ELF-1 (cell line): ENCODE measurements at regions not wholly inside any gene's neighbourhood (a gene's known extent, or its start where the extent isn't known, plus 50 kb on each side); places are given as distances from the start of the nearest gene placed in this dataset.
A peak's percentile ranks its signal among the peaks of the same experiment; 100 is the strongest.

Source experiments
- DNase-seq: peaks from one replicate; pipeline ENCODE4 v3.0.0-alpha.2; 2016; ENCODE audit warnings: low read depth, low spot score

DNA sequence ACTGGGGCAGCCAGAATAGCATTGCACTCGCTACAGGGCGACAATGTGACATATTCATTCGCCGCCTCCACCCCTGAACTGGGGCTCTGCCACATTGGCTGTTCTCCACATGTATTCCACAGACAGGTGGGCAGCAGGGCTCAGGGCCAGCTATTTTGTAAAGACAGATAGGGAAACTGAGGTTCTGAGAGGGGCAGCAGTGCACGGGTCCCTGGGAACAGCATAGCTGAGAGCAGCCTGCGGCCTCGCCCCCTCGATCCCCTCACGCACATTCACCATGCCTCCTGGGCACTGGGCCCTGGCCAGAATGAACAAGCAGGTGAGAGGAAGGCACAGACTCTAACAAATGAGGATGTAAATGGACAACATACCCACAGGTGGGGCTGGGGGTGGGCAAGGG lies 75.0 kb upstream of the SPATA12 start:
- DNase-seq: no peak

DNA sequence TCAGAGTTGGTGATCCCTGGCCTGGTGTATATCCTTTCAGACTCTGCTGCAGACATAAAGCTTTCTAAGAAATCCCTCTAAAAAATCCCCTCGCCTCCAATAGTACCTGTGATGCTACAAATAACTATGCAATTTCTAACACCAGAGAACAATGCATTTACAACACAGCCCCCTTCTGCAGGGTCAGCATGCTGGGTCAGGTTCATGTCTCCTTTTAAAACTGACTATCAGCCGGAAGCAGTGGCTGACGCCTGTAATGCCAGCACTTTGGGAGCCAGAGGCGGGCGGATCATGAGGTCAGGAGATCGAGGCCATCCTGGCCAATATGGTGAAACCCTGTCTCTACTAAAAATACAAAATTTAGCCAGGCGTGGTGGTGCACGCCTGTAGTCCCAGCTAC lies 77.0 kb upstream of the SPATA12 start:
- DNase-seq: no peak

DNA sequence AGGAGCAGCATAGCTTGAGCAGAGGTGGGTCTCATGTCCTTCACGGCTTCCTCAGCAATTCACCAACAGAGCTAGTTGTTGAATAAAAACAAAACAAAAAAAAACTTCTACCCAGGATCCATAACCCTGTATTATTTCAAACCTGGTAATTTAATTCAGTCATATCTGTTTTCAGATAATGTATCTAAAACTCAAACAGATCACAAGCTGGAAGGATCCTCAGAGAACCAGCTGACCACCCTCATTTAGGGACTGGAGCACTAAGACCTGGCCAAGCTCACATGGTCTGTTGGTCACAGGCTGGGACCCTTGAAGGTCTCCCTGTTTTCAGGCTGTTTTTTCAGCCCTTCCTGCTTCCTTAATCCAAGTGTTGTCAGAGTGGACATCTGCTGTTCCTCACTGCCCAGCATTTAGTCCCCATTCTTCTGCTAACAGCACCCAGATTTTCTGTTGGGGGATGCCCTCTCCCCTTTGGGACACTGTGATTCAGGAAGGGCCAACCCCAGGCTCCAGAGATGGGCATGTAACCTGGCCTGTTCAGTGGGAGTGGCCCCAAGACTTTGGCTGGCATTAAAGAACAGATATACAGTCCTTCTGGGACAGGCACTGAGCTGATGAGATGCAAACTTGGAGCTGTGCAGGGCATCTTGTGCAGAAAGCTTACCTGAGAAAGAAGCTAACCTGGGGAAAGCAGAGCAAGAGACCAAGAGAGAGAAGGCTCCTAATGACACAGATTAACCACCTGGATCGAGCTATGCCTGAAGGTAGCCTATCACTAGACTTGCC lies 78.8 kb upstream of the SPATA12 start:
- DNase-seq: no peak

DNA sequence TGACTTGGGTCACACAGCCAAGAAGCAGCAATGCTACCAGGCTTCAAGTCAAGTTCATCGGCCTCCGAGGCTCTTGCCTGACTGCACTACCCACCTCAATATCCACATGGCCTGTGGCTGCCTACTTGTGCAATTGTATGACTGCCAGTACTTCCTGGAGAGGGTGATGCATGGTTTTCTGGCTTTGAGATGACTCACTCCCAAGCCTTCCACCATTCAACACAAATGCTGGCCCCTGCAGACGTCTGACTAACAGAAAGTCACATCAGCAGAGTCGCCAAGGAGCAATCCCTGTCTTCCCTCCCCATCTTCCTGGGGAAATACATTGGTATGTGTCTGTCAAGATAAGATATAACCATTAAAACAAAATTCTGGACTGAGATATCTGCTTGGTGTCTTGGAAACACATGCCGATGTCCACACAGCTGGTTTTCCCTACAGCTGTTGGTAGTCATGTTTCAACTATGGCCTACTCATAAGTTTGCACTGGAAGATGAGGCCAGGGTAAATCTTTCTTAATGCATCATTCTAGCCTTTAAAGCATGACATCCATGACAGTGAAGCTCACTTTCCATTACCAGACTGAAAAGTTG lies 79.6 kb upstream of the SPATA12 start:
- peak; percentile 68 for DNase-seq

DNA sequence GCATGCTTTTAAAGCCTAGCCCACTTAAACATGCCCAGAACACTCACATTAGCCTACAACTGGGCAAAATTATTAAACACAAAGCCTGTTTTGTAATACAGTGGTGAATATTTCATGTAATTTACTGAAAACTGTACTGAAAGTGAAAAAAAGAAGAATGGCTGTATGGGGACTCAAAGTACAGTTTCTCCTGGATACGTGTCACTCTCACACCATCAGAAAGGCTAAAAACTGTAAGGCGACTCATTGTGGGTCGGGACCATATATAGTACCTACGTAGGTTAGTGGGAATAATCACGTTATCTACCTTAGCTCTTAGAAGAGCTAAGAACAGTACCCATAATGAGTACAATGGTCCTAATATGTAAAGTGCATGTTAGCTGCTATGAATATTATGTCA lies 80.2 kb upstream of the SPATA12 start:
- no peak for DNase-seq

DNA sequence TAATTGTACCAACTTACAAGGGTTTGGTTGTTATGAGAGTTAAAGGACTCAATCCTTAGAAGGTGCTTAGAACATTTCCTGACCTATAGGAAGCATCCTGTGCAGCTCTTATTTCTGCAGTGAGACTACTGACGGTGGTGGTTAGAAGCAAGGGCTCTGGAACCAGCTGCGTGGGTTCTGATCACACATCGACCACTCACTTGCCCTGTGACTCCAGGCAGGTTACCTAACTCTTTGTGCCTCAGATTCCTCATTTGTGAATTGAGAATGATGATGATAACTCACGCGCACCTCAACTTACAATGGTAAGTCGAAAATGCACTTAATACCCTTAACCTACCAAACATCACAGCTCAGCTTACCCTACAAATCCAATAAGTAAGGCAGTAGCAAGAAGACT lies 80.7 kb upstream of the SPATA12 start:
- DNase-seq: no peak

DNA sequence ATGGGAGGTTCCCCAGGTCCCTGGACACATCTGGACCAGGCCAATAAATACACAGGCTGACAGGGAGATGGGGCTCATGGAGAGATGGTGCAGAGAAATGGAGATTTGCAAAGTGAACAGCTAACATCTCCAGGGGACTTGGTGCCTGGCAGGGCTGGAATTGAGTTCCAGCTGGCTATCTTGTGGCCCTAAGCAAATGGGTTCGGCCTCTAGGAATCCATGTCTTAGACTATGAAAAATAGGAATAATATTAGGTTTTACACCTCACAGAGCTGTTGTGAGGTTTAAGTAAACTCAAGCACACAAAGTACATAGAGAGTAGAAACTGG lies 82.9 kb upstream of the SPATA12 start:
- no peak for DNase-seq

DNA sequence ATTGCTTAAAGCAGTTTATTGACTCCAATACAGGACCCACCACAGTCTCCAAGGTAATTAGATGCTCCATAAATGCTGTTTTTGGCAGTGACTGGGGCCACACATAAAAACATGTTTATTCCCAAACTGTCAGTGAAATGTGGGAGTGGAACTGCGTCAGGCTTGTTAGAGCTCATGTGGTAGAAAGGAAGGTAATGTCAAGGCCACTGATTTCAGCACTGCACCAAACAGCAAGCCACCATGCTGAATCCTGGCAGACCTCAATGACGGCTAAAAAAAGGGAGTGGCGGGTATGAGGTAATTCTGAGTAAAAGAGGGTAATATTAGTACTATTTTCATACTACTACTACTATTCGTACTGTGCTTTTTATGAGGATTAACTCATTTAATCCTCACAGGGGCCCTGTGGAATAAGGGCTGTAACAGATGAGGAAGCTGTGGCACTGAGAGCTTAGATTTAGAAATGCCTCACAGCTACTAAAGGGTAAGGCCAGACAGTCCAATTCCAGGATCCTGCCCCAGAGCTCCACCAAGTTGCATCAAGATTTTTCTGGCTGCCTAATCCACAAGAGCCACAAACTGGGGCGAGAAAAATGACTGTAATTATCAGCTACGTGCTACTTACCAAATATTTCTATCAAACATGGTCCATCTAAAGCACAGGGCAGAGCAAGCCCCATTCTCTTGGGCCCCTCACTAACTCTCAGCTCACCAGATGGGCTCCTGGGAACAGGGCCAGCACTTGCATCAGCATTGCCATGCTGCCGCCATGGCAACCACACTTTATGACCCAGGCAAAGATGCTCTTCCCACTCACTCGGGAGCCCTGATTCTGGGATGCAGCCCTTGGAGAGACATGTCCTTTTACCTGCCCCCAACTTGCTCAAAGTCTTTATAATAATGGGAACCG lies 83.6 kb upstream of the SPATA12 start:
- no peak for DNase-seq

DNA sequence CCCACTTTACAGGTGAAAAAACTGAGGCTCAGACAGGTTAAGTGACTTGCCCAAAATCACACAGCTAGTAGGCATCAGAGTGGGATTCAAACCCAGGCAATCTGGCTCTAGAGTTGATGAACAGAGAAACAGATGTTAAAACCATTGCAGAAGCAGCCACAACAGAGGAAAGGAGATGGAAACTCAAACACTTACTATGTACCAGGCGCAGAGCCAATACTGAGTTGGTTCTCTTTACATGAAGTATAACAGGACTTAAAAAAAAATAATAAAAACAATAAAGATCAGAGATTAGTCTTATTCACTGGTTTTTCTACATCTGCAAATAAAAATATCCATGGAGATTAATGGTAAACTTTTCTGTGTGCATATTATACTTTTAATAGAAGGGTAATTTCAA lies 84.9 kb upstream of the SPATA12 start:
- no peak for DNase-seq

DNA sequence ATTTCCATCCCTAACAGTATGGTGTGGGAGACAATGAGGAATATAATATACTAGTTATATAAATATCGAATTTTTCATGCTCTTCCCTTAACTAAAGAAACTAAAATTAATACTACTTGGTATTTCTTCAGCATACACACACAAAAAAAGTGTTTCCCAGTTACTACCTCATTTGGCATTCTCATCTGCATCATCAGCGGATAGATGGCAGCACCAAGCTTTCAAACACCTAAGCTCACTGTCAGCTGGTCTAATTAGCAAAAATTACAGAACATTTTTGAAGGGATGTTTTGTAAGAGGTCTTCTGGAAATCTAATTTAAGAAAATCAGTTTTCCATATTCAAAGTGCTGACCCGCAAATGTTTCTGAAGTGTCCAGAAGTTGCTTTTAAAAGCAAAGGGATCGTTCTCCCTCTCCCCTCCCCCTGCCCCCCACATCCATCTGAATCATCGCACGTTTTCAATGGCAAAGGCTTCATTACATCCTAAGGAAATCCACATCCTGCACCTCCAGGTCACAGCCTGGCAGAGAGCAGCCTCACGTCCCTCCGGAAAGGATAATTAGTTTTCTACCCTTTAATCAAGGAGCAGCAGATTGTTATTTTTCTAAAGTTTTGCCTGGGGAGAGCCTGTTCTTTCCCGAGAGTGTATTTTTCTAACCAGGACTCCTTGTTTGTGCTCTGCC lies 86.1 kb upstream of the SPATA12 start:
- no peak for DNase-seq

DNA sequence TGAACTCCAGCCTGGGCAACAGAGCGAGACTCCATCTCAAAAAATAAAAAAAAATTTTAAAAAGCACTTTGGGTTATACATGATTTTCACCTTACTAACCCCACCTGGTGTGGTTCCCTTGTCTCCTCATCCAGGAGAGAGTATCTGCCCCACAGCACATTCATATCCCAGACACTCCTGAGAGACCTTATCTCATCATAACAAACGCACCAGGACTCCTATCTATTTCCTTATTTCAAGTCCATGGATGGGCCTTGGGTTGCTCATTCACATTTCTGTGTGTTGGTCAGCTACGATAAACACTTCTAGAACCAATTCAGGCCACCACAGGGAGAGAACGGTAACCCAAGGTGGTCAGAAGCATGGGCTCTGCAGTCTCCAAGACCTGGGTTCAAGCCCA lies 88.6 kb upstream of the SPATA12 start:
- no peak for DNase-seq

DNA sequence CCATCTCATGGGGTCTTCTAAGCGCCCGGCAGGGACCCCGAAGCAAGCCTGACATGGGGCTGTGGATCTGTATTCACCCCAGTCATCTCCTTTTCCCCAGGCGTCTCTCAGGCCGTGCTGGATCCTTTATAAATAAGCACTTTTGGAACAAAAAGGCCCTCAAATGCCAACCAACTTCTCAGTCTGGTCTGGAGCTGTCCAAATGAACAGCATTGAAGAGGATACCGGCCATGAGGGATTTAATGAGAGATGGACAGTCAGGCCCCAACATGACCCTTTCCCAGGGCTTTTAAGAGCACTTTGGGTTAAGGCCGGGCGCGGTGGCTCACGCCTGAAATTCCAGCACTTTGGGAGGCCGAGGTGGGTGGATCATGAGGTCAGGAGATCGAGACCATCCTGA lies 89.2 kb upstream of the SPATA12 start:
- no peak for DNase-seq

DNA sequence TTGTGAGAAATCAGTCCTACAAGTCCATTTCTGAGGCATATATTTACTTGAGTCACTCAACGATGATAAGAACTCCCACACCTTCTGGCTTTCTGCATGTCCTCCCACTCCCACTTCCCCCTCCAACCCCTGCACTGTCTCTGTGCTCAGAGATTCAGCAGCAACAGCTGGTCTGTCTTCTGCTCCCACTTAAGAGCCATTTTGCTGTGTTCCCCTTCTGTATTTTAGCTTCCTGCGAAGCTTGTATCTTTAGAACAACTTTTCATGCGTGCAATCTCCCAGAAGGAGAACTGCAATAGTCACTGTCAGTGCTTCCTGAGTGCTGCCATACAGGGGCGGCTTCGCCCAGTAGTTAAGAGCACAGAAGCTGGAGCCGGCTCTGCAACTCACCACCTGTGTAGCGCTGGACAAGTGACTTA lies 90.0 kb upstream of the SPATA12 start:
- no peak for DNase-seq

DNA sequence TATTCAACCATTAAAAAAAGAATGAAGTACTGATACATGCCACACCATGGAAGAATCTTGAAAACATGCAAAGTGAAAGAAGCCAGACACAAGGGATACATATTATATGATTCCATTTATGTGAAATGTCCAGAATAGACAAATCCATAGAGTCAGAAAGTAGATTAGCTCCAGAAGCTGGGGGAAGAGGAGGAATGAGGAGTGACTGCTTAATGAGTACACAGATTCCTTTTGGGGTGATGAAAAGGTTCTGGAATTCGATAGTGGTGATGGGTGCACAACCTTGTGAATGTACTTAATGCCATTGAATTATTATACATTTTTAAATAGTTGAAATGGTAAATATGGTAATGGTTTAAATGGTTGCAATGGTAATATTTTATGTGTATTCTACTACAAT lies 90.6 kb upstream of the SPATA12 start:
- DNase-seq: no peak

DNA sequence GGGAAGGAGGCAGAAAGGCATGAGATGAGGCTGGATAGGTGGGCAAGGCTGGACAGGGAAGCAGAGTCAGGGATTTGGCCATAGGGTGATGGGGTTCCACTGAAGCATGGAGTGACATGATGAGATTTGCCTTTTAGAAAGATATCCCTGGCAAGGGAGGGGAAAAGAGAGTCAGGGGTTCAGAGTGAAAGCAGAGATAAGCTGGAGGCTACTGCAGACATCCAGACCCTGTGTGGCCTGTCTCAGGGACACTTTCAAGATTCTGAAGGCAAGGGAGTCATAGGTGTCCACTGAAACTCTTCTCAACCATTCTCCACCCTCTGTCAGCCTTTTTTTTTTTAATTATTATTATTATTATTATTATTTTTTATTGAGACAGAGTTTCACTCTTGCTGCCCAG lies 94.0 kb upstream of the SPATA12 start:
- DNase-seq: no peak

DNA sequence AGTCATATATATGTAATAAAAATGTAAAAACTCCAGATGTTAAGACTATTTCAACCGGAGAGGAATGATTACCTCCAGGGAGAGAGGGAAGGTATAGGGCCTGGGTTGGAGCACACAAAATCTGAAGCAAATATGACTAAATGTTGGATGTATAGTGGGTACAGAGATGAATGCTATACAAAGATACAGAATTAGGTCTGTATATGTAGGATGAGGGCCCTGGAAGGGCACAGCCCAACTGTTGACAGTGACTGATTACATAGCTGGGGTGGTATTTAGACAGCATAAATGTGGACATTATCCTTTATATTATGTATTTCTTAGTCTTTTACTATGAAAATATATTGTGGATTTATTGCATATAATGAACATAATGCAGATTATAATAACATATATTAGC lies 94.4 kb upstream of the SPATA12 start:
- DNase-seq: no peak

DNA sequence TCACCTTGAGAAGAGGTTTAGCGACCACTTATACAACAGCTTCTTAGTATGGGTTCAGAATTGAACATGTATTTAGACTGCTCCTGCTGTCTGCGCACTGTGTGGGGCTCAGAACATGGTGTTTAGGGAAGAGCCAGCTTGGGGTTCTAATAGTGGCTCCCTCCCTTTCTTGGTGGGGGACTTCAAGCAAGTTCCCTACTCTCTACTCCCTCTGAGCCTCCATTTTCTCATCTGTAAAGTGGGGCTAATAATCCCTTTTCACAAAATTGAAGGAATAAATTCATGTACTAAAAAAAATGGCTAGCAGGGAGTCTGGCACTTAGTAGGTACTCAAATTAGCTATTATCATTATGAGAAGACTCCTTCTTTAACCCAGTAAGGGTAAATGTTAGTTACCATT lies 97.5 kb upstream of the SPATA12 start:
- DNase-seq: no peak

DNA sequence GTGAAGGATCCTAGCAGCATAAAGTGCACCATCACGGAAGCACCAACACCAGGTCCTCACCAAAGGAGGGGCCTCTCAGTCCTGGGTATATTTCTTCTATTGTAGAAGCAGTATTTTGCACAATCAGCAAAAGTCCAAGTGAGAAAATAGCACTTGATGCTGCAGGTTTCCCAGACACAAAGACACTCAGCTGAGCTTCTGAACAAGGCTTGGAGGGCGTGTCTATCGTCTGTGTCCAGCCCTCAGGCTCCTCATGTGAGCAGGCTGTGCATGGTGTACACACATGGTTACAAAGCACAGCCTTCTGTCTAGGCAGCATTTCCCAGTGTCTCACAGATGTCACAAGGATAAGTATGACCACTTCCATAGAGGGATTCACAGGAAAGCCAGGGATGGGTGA lies 98.3 kb upstream of the SPATA12 start:
- DNase-seq: no peak

DNA sequence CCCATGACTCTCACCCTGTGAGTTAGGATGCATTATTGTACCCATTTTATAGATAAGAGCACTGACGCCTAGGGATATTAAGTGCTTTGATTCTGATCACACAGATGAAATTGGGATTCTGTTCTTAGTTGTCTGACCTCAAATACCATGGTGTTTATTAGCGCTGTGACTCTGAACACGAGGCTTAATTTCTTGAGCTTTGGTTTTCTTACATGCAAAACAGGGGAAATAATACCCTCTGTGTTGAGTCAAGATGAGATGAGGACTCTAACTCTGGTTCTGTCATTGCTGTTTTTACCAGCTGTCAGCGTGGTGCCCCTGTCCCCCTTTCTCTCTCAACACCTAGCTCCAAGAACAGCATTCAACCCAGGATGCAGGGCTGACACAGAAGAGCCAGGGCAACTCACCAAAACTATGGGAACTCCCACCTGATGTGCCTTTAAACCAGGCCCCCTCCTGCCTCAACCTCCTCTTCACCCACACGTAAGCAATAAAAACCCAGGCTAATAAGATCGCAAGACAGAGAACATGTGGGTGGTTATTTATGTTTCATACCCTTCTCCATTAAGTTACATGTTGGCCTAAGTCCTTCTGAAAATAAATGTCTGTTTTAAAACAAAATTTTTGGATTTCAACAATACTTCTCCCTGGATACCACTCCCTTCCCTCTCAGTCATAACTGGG lies 100.1 kb upstream of the SPATA12 start:
- DNase-seq: no peak

DNA sequence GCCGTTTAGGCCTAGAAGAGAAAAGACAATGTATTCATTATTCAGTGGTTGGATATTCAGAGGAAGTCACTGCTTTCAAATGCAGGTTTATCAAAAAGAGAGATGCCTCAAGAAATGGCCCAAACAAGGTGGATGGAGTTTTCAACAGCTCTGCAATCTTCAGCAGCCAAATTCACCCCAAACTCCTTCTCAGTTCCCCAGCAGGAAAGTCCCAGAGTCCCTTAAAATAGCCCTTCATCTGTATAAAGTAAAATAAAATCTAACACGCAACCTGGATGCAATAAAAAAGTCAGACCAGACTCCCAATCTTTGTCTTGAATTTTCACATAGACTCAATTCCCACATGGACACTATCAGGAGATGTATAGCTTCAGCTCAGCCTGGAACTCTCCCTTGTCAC lies 101.6 kb upstream of the SPATA12 start:
- DNase-seq: no peak

DNA sequence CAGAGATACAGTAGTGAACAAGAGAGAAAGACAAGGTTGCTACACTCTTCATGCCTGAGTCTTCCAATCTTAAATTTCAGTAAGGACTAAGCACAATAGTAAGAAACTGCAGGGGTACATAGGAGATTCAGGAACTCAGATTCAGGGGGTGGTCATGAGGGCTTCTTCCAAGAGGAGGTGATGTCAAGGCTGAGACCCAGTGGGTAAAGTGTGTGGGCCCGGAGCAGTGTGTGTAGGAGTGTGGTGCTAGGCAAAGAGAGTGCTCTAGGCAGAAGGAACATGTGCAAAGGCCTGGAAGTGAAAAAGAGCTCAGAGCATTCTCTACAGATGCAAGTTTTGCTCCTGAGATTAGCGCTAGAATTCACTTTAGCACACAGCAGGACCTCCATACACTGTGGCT lies 102.9 kb upstream of the SPATA12 start:
- no peak for DNase-seq

DNA sequence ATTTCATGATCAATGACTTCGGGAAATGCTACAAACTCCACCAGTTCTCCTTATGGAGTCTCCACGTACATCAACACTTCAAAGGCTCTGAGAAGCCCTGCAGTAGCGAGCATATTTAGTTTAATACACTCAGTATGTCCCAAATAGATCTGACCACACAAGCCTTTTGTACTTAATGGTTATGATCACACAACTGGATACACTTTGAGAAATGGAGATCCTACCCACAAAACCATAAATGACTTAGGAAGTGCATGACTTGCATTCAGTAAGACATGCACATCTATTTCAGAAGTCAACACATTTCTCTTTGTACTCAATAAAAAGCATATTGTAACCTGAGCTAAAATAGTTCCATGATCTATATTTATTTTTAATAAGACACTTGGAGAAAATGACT lies 103.6 kb upstream of the SPATA12 start:
- DNase-seq: no peak
